ENCODE measurements at regions not wholly inside any gene's neighbourhood (a gene's known extent, or its start where the extent isn't known, plus 50 kb on each side); places are given as distances from the start of the nearest gene placed in this dataset.
A peak's percentile ranks its signal among the peaks of the same experiment; 100 is the strongest.

GRCh38 chr4:35559559-35560365 lies 684.6 kb downstream of the ARAP2 start:
- H3K27ac ChIP-seq (ENCODE audit: low read depth in 2 of 2, low read length in 2 of 2) = no peak overlapping the region
- no peak overlapping the region for H3K9ac ChIP-seq (ENCODE audit: low read length in 3 of 3)
- intact Hi-C loops (cut with DNase I) = no loop called here
- H3K4me3 ChIP-seq (ENCODE audit: low read length in 3 of 3) = no peak overlapping the region
- no peaks in the 10 kb centered on the region for H3K4me1 ChIP-seq (ENCODE audit: control insufficient read depth in 2 of 3, insufficient read depth in 2 of 3, low read depth in 1 of 3, low read length in 3 of 3)
- H3K9me3 ChIP-seq (ENCODE audit: control insufficient read depth in 2 of 3, insufficient read depth in 1 of 3, low read length in 3 of 3) = peaks cover 0 to 6% (median 2%) of the 10 kb centered on the region in 3 donors
- no peak for FAIRE-seq
- no peaks in the 10 kb centered on the region for H3K36me3 ChIP-seq (ENCODE audit: control insufficient read depth in 2 of 3, insufficient read depth in 3 of 3, low read length in 3 of 3)
- peak in 1 of 5 donors; percentile 57 for DNase-seq
- no peak for TF ChIP-seq CTCF (IDR thresholded peaks at IDR 0.05; ENCODE audit: borderline replicate concordance, extremely low read depth, insufficient read depth)
- H3K27me3 ChIP-seq (ENCODE audit: control insufficient read depth, insufficient read depth, low read length) = no peaks in the 10 kb centered on the region

- no peak for FAIRE-seq
- no peaks in the 10 kb centered on the region for H3K4me1 ChIP-seq (ENCODE audit: control insufficient read depth in 2 of 3, insufficient read depth in 2 of 3, low read depth in 1 of 3, low read length in 3 of 3)
- H3K27ac ChIP-seq (ENCODE audit: low read depth in 2 of 2, low read length in 2 of 2) = no peak overlapping the region
- no peaks in the 10 kb centered on the region for H3K36me3 ChIP-seq (ENCODE audit: control insufficient read depth in 2 of 3, insufficient read depth in 3 of 3, low read length in 3 of 3)
- H3K4me3 ChIP-seq (ENCODE audit: low read length in 3 of 3) = no peak overlapping the region
- intact Hi-C loops (cut with DNase I) = no loop called here
- TF ChIP-seq CTCF (IDR thresholded peaks at IDR 0.05; ENCODE audit: borderline replicate concordance, extremely low read depth, insufficient read depth) = no peak
- H3K27me3 ChIP-seq (ENCODE audit: control insufficient read depth, insufficient read depth, low read length) = no peaks in the 10 kb centered on the region
- H3K9me3 ChIP-seq (ENCODE audit: control insufficient read depth in 2 of 3, insufficient read depth in 1 of 3, low read length in 3 of 3) = peaks cover 0 to 6% (median 0%) of the 10 kb centered on the region in 3 donors
- H3K9ac ChIP-seq (ENCODE audit: low read length in 3 of 3) = no peak overlapping the region
- peak in 2 of 5 donors; percentile 24 to 69 for DNase-seq
Observed at GRCh38 chr4:35562861-35563260, 681.5 kb downstream of the ARAP2 start.

- no peak overlapping the region for H3K27ac ChIP-seq (ENCODE audit: low read depth in 2 of 2, low read length in 2 of 2)
- H3K9me3 ChIP-seq (ENCODE audit: control insufficient read depth in 2 of 3, insufficient read depth in 1 of 3, low read length in 3 of 3) = no peaks in the 10 kb centered on the region
- no peak overlapping the region for H3K9ac ChIP-seq (ENCODE audit: low read length in 3 of 3)
- DNase-seq (no peak), FAIRE-seq (no peak)
- no peak overlapping the region for H3K4me3 ChIP-seq (ENCODE audit: low read length in 3 of 3)
- intact Hi-C loops (cut with DNase I) = no loop called here
- no peak for TF ChIP-seq CTCF (IDR thresholded peaks at IDR 0.05; ENCODE audit: borderline replicate concordance, extremely low read depth, insufficient read depth)
- H3K27me3 ChIP-seq (ENCODE audit: control insufficient read depth, insufficient read depth, low read length) = no peaks in the 10 kb centered on the region
- H3K36me3 ChIP-seq (ENCODE audit: control insufficient read depth in 2 of 3, insufficient read depth in 3 of 3, low read length in 3 of 3) = no peaks in the 10 kb centered on the region
- H3K4me1 ChIP-seq (ENCODE audit: control insufficient read depth in 2 of 3, insufficient read depth in 2 of 3, low read depth in 1 of 3, low read length in 3 of 3) = no peaks in the 10 kb centered on the region
Observed at GRCh38 chr4:35565640-35566039, 678.7 kb downstream of the ARAP2 start.

Measured in kidney (tissue), 13 donors.